HepG2 (cell line): ENCODE measurements at regions not wholly inside any gene's neighbourhood (a gene's known extent, or its start where the extent isn't known, plus 50 kb on each side); places are given as distances from the start of the nearest gene placed in this dataset.

Experiments
- AGO1 ChIP-seq: fragments of 200-400 bp; formaldehyde crosslinking; IDR thresholded peaks from 2 replicates; pipeline ENCODE4 v1.6.1; 2017; ENCODE audit warnings: mild to moderate bottlenecking, low read depth, low read length, moderate library complexity; ENCODE audit not compliant: poor library complexity, severe bottlenecking
- ATM ChIP-seq: fragments of 450-650 bp; IDR thresholded peaks from 2 replicates; pipeline ENCODE4 v1.7.1; 2017; ENCODE audit warnings: mild to moderate bottlenecking, borderline replicate concordance
- CC2D1A ChIP-seq: sonication (generic); formaldehyde crosslinking; IDR thresholded peaks from 2 replicates; pipeline ENCODE4 v1.8.1; 2023; ENCODE audit warnings: mild to moderate bottlenecking, missing genetic modification reagents
- DMAP1 ChIP-seq: IDR thresholded peaks from 2 replicates; pipeline ENCODE4 v1.6.1; 2016
- DNMT1 ChIP-seq: sonication (generic); formaldehyde crosslinking; IDR thresholded peaks from 2 replicates; pipeline ENCODE4 v1.5.1; 2020; ENCODE audit warnings: mild to moderate bottlenecking, missing genetic modification reagents
- ETV6 ChIP-seq: sonication (generic); formaldehyde crosslinking; conservative IDR thresholded peaks from 2 replicates; pipeline ENCODE4 v1.4.0; 2020; ENCODE audit warnings: missing genetic modification reagents
- FIP1L1 ChIP-seq: fragments of 200-400 bp; formaldehyde crosslinking; IDR thresholded peaks from 2 replicates; pipeline ENCODE4 v1.6.1; 2018; ENCODE audit warnings: low read depth, mild to moderate bottlenecking, low read length, moderate library complexity, borderline replicate concordance; ENCODE audit not compliant: insufficient read depth
- FOXK2 ChIP-seq: fragments of 450-650 bp; IDR thresholded peaks from 2 replicates; pipeline ENCODE4 v1.6.1; 2016
- GZF1 ChIP-seq: sonication (generic); formaldehyde crosslinking; IDR thresholded peaks from 2 replicates; pipeline ENCODE4 v1.5.1; 2020; ENCODE audit warnings: mild to moderate bottlenecking, missing genetic modification reagents
- HMG20A ChIP-seq: IDR thresholded peaks from 2 replicates; pipeline ENCODE4 v1.6.1; 2016; ENCODE audit warnings: borderline replicate concordance
- HNF4A ChIP-seq: sonication (generic); formaldehyde crosslinking; IDR thresholded peaks from 2 replicates; pipeline ENCODE4 v1.4.0; 2020; ENCODE audit warnings: missing genetic modification reagents
- IRX3 ChIP-seq: sonication (generic); formaldehyde crosslinking; IDR thresholded peaks from 2 replicates; pipeline ENCODE4 v1.8.1; 2023; ENCODE audit warnings: mild to moderate bottlenecking, low read depth, missing genetic modification reagents, borderline replicate concordance
- KDM5B ChIP-seq: sonication (generic); formaldehyde crosslinking; IDR thresholded peaks from 2 replicates; pipeline ENCODE4 v1.4.0; 2020; ENCODE audit warnings: missing genetic modification reagents, mild to moderate bottlenecking, borderline replicate concordance
- KLF9 ChIP-seq: IDR thresholded peaks from 2 replicates; pipeline ENCODE4 v1.6.1; 2016; ENCODE audit warnings: low read depth
- MAZ ChIP-seq, 2 experiments: sonication (generic) in 1 of 2; formaldehyde crosslinking in 1 of 2; IDR thresholded peaks; 2 replicates each; pipeline versions ENCODE4 v1.5.0 to v1.6.1; 2012 to 2020; ENCODE audit warnings: low read depth in 2 of 2, mild to moderate bottlenecking in 2 of 2, borderline replicate concordance in 1 of 2, improper control_type of control experiment in 1 of 2, low read length in 1 of 2, missing genetic modification reagents in 1 of 2, moderate library complexity in 1 of 2
- NFKBIZ ChIP-seq: IDR thresholded peaks from 2 replicates; pipeline ENCODE4 v1.6.1; 2018; ENCODE audit warnings: missing genetic modification reagents, missing compliant biosample characterization
- PCBP2 ChIP-seq: fragments of 200-400 bp; formaldehyde crosslinking; optimal IDR thresholded peaks from 2 replicates; pipeline ENCODE3; 2018; ENCODE audit warnings: low read length, low read depth; ENCODE audit not compliant: poor library complexity, severe bottlenecking
- RARG ChIP-seq: sonication (generic); formaldehyde crosslinking; IDR thresholded peaks from 2 replicates; pipeline ENCODE4 v1.4.0; 2020; ENCODE audit warnings: low read depth, mild to moderate bottlenecking, missing genetic modification reagents
- SAP130 ChIP-seq: IDR thresholded peaks from 2 replicates; pipeline ENCODE4 v1.6.1; 2016; ENCODE audit warnings: low read depth
- ZFP36L1 ChIP-seq: sonication (generic); formaldehyde crosslinking; IDR thresholded peaks from 2 replicates; pipeline ENCODE4 v1.8.0; 2022; ENCODE audit warnings: mild to moderate bottlenecking, missing genetic modification reagents, moderate library complexity
- ZNF354B ChIP-seq: sonication (generic); formaldehyde crosslinking; IDR thresholded peaks from 2 replicates; pipeline ENCODE4 v1.8.0; 2022; ENCODE audit warnings: mild to moderate bottlenecking, missing genetic modification reagents
- ZNF550 ChIP-seq: sonication (generic); formaldehyde crosslinking; IDR thresholded peaks from 2 replicates; pipeline ENCODE4 v1.4.0; 2020; ENCODE audit warnings: mild to moderate bottlenecking, missing genetic modification reagents, borderline replicate concordance
- ZNF768 ChIP-seq: sonication (generic); formaldehyde crosslinking; IDR thresholded peaks from 2 replicates; pipeline ENCODE4 v1.4.0; 2020; ENCODE audit warnings: missing genetic modification reagents
- TF ChIP-seq, protein P1 (sequence below): sonication (generic); formaldehyde crosslinking; IDR thresholded peaks from 2 replicates; pipeline ENCODE4 v1.4.0; 2020; ENCODE audit warnings: missing genetic modification reagents
- TF ChIP-seq, protein P2 (sequence below): sonication (generic); formaldehyde crosslinking; IDR thresholded peaks from 2 replicates; pipeline ENCODE4 v1.8.1; 2023; ENCODE audit warnings: mild to moderate bottlenecking, inconsistent platforms, moderate library complexity, missing genetic modification reagents, borderline replicate concordance
- TF ChIP-seq, protein P3 (sequence below): sonication (generic); formaldehyde crosslinking; IDR thresholded peaks from 2 replicates; pipeline ENCODE4 v1.5.0; 2020; ENCODE audit warnings: missing genetic modification reagents
- TF ChIP-seq, protein P4 (sequence below): sonication (generic); formaldehyde crosslinking; IDR thresholded peaks from 2 replicates; pipeline ENCODE4 v1.4.0; 2020; ENCODE audit warnings: missing genetic modification reagents

DNA sequence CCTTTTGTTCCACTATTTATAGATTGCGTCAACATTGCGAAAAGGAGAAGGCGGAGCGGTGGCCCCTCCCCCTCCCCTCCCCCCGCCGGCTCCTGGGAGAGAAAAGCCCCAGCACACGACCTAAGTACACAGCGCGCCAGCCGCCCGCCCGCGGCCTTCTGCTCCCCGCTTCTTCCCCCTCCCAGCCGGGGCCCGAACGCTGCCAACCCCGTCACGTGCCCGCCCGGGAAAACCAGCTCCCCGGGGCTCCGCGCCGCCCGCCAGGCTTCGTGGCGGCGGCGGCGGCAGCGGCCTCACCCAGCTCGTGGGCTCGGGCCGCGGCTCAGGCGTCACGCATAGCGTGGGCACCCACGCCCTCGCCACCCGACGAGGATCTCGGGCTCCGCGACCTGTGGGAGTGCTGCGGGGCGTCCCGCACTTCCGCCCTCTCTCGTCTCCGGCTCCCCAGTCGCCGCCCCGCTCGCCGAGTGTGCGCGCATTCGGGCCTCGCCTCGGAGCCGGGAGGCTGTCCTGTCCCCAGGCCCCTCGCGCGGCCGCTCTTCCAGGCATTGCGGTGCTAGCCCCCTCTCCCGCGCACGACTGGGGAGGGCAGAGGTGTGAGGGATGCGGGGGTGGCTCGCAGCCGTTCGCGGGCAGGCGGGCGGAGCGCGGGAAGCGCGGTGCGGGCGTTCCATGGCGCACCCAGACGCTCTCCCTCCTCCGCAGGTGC is 110.5 kb downstream of the KCNRG start (continued):
- TF ChIP-seq, protein P1, sequence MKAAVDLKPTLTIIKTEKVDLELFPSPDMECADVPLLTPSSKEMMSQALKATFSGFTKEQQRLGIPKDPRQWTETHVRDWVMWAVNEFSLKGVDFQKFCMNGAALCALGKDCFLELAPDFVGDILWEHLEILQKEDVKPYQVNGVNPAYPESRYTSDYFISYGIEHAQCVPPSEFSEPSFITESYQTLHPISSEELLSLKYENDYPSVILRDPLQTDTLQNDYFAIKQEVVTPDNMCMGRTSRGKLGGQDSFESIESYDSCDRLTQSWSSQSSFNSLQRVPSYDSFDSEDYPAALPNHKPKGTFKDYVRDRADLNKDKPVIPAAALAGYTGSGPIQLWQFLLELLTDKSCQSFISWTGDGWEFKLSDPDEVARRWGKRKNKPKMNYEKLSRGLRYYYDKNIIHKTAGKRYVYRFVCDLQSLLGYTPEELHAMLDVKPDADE (CRISPR knock-in tag) = 0 out of 2 replicates have a peak, but pooled peaks have one; percentile 40
- no peak; the same call in 1 of the 2 replicates for TF ChIP-seq HMG20A
- TF ChIP-seq ZFP36L1 = 0 out of 2 replicates have a peak, but pooled peaks have one; percentile 39
- TF ChIP-seq ATM = no peak
- TF ChIP-seq ETV6 (CRISPR knock-in tag) = no peak; the same call in none of the 2 replicates
- TF ChIP-seq GZF1 (CRISPR knock-in tag) = no peak
- no peak; the same call in 1 of the 2 replicates for TF ChIP-seq IRX3
- TF ChIP-seq ZNF550 (CRISPR knock-in tag) = no peak
- TF ChIP-seq DMAP1 (CRISPR knock-in tag) = no peak
- TF ChIP-seq RARG (CRISPR knock-in tag) = no peak
- TF ChIP-seq PCBP2 = no peak
- TF ChIP-seq KDM5B = peak; percentile 87
- no peak for TF ChIP-seq NFKBIZ
- TF ChIP-seq, protein P2, sequence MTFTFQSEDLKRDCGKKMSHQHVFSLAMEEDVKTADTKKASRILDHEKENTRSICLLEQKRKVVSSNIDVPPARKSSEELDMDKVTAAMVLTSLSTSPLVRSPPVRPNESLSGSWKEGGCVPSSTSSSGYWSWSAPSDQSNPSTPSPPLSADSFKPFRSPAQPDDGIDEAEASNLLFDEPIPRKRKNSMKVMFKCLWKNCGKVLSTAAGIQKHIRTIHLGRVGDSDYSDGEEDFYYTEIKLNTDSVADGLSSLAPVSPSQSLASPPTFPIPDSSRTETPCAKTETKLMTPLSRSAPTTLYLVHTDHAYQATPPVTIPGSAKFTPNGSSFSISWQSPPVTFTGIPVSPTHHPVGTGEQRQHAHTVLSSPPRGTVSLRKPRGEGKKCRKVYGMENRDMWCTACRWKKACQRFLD = 0 out of 2 replicates have a peak, but pooled peaks have one; percentile 74
- TF ChIP-seq FIP1L1 = no peak
- TF ChIP-seq, protein P3, sequence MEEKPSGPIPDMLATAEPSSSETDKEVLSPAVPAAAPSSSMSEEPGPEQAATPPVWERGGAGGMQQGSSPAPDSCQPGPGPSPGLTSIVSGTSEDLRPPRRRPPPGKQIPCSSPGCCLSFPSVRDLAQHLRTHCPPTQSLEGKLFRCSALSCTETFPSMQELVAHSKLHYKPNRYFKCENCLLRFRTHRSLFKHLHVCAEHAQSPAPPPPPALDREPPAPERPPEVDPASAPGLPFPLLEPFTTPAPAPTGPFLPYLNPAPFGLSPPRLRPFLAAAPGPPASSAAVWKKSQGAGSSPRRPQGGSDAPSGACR (CRISPR knock-in tag) = 0 out of 2 replicates have a peak, but pooled peaks have one; percentile 86
- no peak for TF ChIP-seq ZNF354B (CRISPR knock-in tag)
- no peak for TF ChIP-seq CC2D1A (CRISPR knock-in tag)
- no peak for TF ChIP-seq DNMT1 (CRISPR knock-in tag)
- TF ChIP-seq, protein P4, sequence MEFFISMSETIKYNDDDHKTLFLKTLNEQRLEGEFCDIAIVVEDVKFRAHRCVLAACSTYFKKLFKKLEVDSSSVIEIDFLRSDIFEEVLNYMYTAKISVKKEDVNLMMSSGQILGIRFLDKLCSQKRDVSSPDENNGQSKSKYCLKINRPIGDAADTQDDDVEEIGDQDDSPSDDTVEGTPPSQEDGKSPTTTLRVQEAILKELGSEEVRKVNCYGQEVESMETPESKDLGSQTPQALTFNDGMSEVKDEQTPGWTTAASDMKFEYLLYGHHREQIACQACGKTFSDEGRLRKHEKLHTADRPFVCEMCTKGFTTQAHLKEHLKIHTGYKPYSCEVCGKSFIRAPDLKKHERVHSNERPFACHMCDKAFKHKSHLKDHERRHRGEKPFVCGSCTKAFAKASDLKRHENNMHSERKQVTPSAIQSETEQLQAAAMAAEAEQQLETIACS (CRISPR knock-in tag) = peak; percentile 69; the same call in 1 of the 2 replicates
- no peak for TF ChIP-seq KLF9
- peak; percentile 78 for TF ChIP-seq ZNF768 (CRISPR knock-in tag)
- TF ChIP-seq SAP130 (CRISPR knock-in tag) = peak; percentile 18; the same call in 1 of the 2 replicates
- TF ChIP-seq FOXK2 = no peak
- peak; percentile 45; the same call in 1 of the 2 replicates for TF ChIP-seq HNF4A (CRISPR knock-in tag)
- peak; percentile 89; the same call in 1 of the 2 replicates for TF ChIP-seq MAZ (IDR thresholded peaks at IDR 0.05; ENCODE audit: borderline replicate concordance, low read depth, low read length)
- TF ChIP-seq MAZ (CRISPR knock-in tag; IDR thresholded peaks at IDR 0.05; ENCODE audit: low read depth) = peak; percentile 81
- no peak for TF ChIP-seq AGO1
